Nephron (organoid): ENCODE measurements at regions not wholly inside any gene's neighbourhood (a gene's known extent, or its start where the extent isn't known, plus 50 kb on each side); places are given as distances from the start of the nearest gene placed in this dataset.

ENCODE experiments used
- H3K27ac Mint-ChIP-seq, 3 experiments: 2 replicates each; pipeline ENCODE4 v1.8.0; 2020; ENCODE audit warnings: mixed read lengths in 3 of 3, mild to moderate bottlenecking in 2 of 3, moderate library complexity in 1 of 3
- H3K27me3 Mint-ChIP-seq: 2 replicates; pipeline ENCODE4 v1.8.0; 2021; ENCODE audit warnings: low read depth, mild to moderate bottlenecking, moderate library complexity, mixed read lengths
- H3K36me3 Mint-ChIP-seq: 2 replicates; pipeline ENCODE4 v1.8.0; 2020; ENCODE audit warnings: low read depth, mixed read lengths
- H3K4me1 Mint-ChIP-seq: 2 replicates; pipeline ENCODE4 v1.8.0; 2020; ENCODE audit warnings: mixed read lengths
- H3K4me3 Mint-ChIP-seq, 3 experiments: 2 replicates each; pipeline ENCODE4 v1.8.0; 2020; ENCODE audit warnings: mild to moderate bottlenecking in 3 of 3, mixed read lengths in 3 of 3, moderate library complexity in 2 of 3
- H3K9me3 Mint-ChIP-seq: 2 replicates; pipeline ENCODE4 v1.8.0; 2020; ENCODE audit warnings: mixed read lengths
- TF ChIP-seq, protein P1 (sequence below), 3 experiments: fragments of 200-600 bp; sonication (generic); IDR thresholded peaks; one replicate each; pipeline ENCODE4 v1.5.0; 2021; ENCODE audit warnings: antibody characterized with exemption in 3 of 3; ENCODE audit not compliant: unreplicated experiment in 3 of 3

GRCh38 chr2:6748406-6749067 is 117.2 kb downstream of the CMPK2 start:
- peaks cover 26% of the 10 kb centered on the region for H3K27me3 Mint-ChIP-seq
- peaks cover 36% of the 10 kb centered on the region for H3K4me1 Mint-ChIP-seq
- TF ChIP-seq, protein P1, sequence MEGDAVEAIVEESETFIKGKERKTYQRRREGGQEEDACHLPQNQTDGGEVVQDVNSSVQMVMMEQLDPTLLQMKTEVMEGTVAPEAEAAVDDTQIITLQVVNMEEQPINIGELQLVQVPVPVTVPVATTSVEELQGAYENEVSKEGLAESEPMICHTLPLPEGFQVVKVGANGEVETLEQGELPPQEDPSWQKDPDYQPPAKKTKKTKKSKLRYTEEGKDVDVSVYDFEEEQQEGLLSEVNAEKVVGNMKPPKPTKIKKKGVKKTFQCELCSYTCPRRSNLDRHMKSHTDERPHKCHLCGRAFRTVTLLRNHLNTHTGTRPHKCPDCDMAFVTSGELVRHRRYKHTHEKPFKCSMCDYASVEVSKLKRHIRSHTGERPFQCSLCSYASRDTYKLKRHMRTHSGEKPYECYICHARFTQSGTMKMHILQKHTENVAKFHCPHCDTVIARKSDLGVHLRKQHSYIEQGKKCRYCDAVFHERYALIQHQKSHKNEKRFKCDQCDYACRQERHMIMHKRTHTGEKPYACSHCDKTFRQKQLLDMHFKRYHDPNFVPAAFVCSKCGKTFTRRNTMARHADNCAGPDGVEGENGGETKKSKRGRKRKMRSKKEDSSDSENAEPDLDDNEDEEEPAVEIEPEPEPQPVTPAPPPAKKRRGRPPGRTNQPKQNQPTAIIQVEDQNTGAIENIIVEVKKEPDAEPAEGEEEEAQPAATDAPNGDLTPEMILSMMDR (IDR thresholded peaks at IDR 0.05; ENCODE audit: unreplicated experiment in 3 of 3) = no peak
- no peak overlapping the region for H3K4me3 Mint-ChIP-seq
- no peaks in the 10 kb centered on the region for H3K9me3 Mint-ChIP-seq
- H3K27ac Mint-ChIP-seq = no peak overlapping the region
- no peaks in the 10 kb centered on the region for H3K36me3 Mint-ChIP-seq

DNA sequence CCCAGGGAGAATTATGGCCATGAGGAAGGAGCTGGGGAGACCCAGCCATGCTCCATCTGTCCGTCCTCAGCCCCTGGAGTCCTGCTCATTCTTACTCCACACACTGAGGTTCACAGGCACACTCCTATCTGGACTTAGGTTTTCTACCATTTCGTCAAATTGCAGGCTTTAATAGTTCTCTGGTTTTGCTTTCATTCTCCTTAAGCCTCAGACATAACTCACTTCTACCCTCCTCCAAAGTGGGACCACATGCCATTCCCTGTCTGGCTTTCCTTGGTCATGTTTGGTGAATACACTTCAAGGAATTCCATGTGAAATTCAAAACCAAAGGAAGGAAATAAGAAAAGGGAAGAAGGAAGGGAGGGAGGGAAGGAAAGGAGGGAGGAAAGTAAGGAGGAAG is 115.7 kb downstream of the CMPK2 start:
- Mint-ChIP-seq H3K36me3 (no peaks in the 10 kb centered on the region), H3K27ac (peak overlapping the region in 1 of 3 experiments; percentile 57), H3K4me3 (no peak overlapping the region), H3K27me3 (peaks cover 30% of the 10 kb centered on the region), H3K9me3 (no peaks in the 10 kb centered on the region), H3K4me1 (peaks cover 43% of the 10 kb centered on the region)
- TF ChIP-seq, protein P1 (IDR thresholded peaks at IDR 0.05; ENCODE audit: unreplicated experiment in 3 of 3) = no peak

DNA sequence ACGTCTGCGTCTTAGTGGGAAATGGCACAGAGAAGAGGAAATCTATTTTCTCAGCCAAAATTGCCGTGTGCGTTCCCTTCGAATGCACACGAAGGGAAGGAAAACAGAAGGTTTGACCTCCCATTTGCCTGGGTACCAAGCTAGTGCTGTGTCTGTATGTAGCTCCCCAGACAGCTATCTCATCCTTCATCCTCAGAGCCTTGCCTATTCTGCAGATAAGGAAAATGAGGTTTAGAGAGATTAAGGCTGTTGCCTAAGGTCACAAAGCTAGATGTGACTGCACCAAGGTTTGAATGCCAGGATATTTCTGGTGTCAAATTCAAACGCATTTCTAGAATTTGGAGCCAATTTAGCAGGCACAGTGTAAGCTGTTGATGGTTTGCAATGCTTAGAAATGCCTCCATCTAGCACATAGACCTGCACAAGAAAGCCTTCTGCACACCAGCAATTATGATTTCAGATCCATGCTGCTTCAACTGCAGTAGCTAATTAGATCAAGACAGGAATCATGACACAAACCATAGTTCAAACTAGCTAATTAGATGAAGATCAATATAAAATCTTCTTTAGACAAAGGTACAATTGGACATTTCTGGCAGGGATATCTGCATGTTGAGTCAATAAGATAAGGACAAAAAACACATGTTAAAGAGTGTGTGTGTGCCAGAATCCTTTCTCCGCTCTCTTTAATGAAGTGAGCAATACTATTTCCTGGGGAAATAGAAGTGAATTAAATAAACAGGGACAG is 115.1 kb downstream of the CMPK2 start:
- Mint-ChIP-seq H3K27me3 (peaks cover 30% of the 10 kb centered on the region), H3K4me3 (no peak overlapping the region), H3K4me1 (peaks cover 43% of the 10 kb centered on the region), H3K9me3 (no peaks in the 10 kb centered on the region), H3K27ac (peak overlapping the region in 1 of 3 experiments; percentile 57), H3K36me3 (no peaks in the 10 kb centered on the region)
- TF ChIP-seq, protein P1 (IDR thresholded peaks at IDR 0.05; ENCODE audit: unreplicated experiment in 3 of 3) = no peak

DNA sequence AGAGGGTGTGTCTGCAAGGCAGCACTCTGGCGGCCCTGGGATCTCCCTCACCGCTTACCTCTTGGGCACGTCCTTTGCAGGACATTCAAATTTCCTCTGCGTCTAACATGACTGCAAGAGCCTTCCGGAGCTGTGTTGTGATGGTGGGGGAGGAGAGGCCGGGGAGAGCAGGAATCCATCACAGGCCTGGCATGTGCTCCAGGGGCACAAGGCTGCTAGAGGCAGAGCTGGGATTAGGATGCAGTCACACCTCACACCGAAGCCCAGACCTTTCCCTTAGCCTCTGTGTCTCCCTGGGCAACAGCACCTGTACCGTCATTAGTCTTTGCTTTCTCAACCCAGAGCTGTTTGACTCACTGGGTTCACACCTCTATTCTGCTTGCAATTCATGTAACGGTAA is 111.3 kb downstream of the CMPK2 start:
- Mint-ChIP-seq H3K27ac (no peak overlapping the region), H3K36me3 (no peaks in the 10 kb centered on the region), H3K9me3 (no peaks in the 10 kb centered on the region), H3K4me1 (peaks cover 33% of the 10 kb centered on the region), H3K4me3 (no peak overlapping the region), H3K27me3 (peaks cover 23% of the 10 kb centered on the region)
- TF ChIP-seq, protein P1 (IDR thresholded peaks at IDR 0.05; ENCODE audit: unreplicated experiment in 3 of 3) = no peak

DNA sequence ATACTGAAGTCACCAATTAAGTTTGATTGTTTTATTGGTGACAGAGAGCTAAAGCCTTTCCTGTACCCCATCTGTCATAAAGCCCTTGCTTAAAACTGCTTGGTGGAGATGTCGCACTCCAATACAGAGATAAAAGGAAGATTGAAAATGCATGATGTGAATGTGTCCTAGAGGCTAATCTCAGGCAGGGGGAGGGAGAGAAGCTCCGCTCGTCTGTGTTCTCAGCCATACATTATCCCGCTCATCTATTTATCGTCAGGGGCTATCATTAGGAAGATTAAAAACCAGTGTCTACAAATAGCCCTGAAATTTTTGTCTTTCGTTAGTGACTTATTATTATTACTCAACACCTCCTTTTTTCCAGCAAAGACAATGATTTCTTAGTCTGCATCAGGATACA is 110.3 kb downstream of the CMPK2 start:
- H3K27ac Mint-ChIP-seq = no peak overlapping the region
- peaks cover 27% of the 10 kb centered on the region for H3K4me1 Mint-ChIP-seq
- no peaks in the 10 kb centered on the region for H3K9me3 Mint-ChIP-seq
- H3K27me3 Mint-ChIP-seq = peaks cover 18% of the 10 kb centered on the region
- TF ChIP-seq, protein P1 (IDR thresholded peaks at IDR 0.05; ENCODE audit: unreplicated experiment in 3 of 3) = no peak
- no peaks in the 10 kb centered on the region for H3K36me3 Mint-ChIP-seq
- no peak overlapping the region for H3K4me3 Mint-ChIP-seq
